ENCODE measurements at regions not wholly inside any gene's neighbourhood (a gene's known extent, or its start where the extent isn't known, plus 50 kb on each side); places are given as distances from the start of the nearest gene placed in this dataset.
"Not testable (repeated sequence)": the region's sequence is repeated elsewhere in the genome, so short reads cannot be mapped to it uniquely, and the experiment has no call there.

GRCh38 chr17:20387549-20387948, 79.8 kb downstream of the LGALS9B start:
- ATAC-seq (ENCODE audit: poor library complexity); intact Hi-C loops (cut with DNase I); DNase-seq: not testable (repeated sequence)

GRCh38 chr17:20381358-20382300, 85.7 kb downstream of the LGALS9B start:
- peak; percentile 52 for ATAC-seq (ENCODE audit: poor library complexity)
- DNase-seq; intact Hi-C loops (cut with DNase I): not testable (repeated sequence)

GRCh38 chr17:20380625-20381024, 86.7 kb downstream of the LGALS9B start:
- intact Hi-C loops (cut with DNase I); DNase-seq; ATAC-seq (ENCODE audit: poor library complexity): not testable (repeated sequence)

GRCh38 chr17:20379251-20379650, 88.1 kb downstream of the LGALS9B start:
- ATAC-seq (ENCODE audit: poor library complexity); intact Hi-C loops (cut with DNase I); DNase-seq: not testable (repeated sequence)

GRCh38 chr17:20376642-20377041, 90.7 kb downstream of the LGALS9B start:
- intact Hi-C loops (cut with DNase I) = not testable (repeated sequence)

GRCh38 chr17:20375745-20376144, 91.6 kb downstream of the LGALS9B start:
- DNase-seq; intact Hi-C loops (cut with DNase I): not testable (repeated sequence)

More at GRCh38 chr17:20376642-20377041, 90.7 kb downstream of the LGALS9B start:
- ATAC-seq (ENCODE audit: poor library complexity); DNase-seq: not testable (repeated sequence)

More at GRCh38 chr17:20375745-20376144, 91.6 kb downstream of the LGALS9B start:
- ATAC-seq (ENCODE audit: poor library complexity) = not testable (repeated sequence)
